ENCODE measurements at regions not wholly inside any gene's neighbourhood (a gene's known extent, or its start where the extent isn't known, plus 50 kb on each side); places are given as distances from the start of the nearest gene placed in this dataset.

GRCh38 chr21:35827004-35827403 is 233.3 kb downstream of the SETD4 start:
- no peak for DNase-seq (ENCODE audit: low spot score)
- TF ChIP-seq CTCF (IDR thresholded peaks at IDR 0.05; ENCODE audit: extremely low read depth, missing control alignments): no peak

GRCh38 chr21:35825370-35826353 is 234.7 kb downstream of the SETD4 start:
- no peak for TF ChIP-seq CTCF (IDR thresholded peaks at IDR 0.05; ENCODE audit: extremely low read depth, missing control alignments)
- DNase-seq (ENCODE audit: low spot score): no peak

- DNase-seq (ENCODE audit: low spot score): no peak
- no peak for TF ChIP-seq CTCF (IDR thresholded peaks at IDR 0.05; ENCODE audit: extremely low read depth, missing control alignments)
These were observed 236.2 kb downstream of the SETD4 start for GRCh38 chr21:35824136-35824535.

GRCh38 chr21:35819134-35819533 is 241.2 kb downstream of the SETD4 start:
- DNase-seq (ENCODE audit: low spot score): no peak
- no peak for TF ChIP-seq CTCF (IDR thresholded peaks at IDR 0.05; ENCODE audit: extremely low read depth, missing control alignments)

- no peak for TF ChIP-seq CTCF (IDR thresholded peaks at IDR 0.05; ENCODE audit: extremely low read depth, missing control alignments)
- DNase-seq (ENCODE audit: low spot score): no peak
These were observed 241.7 kb downstream of the SETD4 start for GRCh38 chr21:35818597-35818996.

- DNase-seq (ENCODE audit: low spot score): no peak
- TF ChIP-seq CTCF (IDR thresholded peaks at IDR 0.05; ENCODE audit: extremely low read depth, missing control alignments): no peak
These were observed 245.3 kb downstream of the SETD4 start for GRCh38 chr21:35814858-35815619.

- no peak for DNase-seq (ENCODE audit: low spot score)
- TF ChIP-seq CTCF (IDR thresholded peaks at IDR 0.05; ENCODE audit: extremely low read depth, missing control alignments): no peak
These were observed 247.6 kb downstream of the SETD4 start for GRCh38 chr21:35812679-35813078.
